Liver (tissue), 3 donors: ENCODE measurements at regions not wholly inside any gene's neighbourhood (a gene's known extent, or its start where the extent isn't known, plus 50 kb on each side); places are given as distances from the start of the nearest gene placed in this dataset.

Source experiments
- CTCF ChIP-seq: fragments of 150-350 bp; IDR thresholded peaks from 2 replicates; pipeline ENCODE4 v1.5.1; 2017; ENCODE audit warnings: improper control_type of control experiment, low read depth, low read length; ENCODE audit not compliant: missing input control
- RXRA ChIP-seq, 2 donors: IDR thresholded peaks; 2 replicates each; pipeline ENCODE4 v1.6.1; 2017 to 2018; ENCODE audit warnings: antibody characterized with exemption in 2 of 2, mild to moderate bottlenecking in 1 of 2
- donor health status: healthy.
- donor health status: healthy.

- no peak for TF ChIP-seq CTCF
- peak; percentile 76 to 79 for TF ChIP-seq RXRA (IDR thresholded peaks at IDR 0.05)
Measured at GRCh38 chr1:222038971-222039370, 297.1 kb upstream of the DUSP10 start.
